ENCODE measurements at regions not wholly inside any gene's neighbourhood (a gene's known extent, or its start where the extent isn't known, plus 50 kb on each side); places are given as distances from the start of the nearest gene placed in this dataset.

DNA sequence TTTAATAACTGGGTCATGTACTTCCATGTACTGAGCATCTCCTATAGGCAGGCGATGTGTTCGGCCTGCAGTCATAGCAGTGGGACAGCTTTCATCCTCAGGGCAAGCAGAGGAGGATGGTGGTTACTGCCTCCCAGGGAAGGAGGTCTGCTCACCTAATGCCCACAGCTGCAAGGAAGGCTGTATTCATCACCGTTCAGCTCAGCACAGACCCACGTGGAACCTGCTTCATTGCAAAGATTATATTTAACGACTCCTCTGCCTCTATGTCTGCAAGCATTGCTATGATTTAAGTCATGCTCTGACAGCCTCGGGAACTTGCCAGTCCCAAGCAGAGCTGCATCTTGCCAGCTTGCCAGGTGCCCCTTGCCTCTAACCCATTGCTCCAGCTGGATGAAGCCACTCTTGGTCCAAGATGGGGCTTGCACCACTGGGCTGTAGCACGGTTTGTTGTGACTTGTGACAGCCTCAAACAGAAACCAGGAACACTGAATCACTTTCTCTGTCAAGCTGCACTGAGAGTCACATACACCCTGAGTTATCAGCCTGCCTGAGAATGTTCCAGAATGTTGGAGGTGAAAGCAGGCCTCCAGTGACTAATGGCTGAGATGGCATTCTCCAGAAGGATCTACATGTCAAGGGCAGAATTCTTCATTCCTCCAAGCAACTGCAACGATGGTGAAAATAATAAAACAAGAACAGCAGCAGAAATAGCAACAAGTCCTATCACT lies 651.1 kb upstream of the ID2 start:
- no peak for DNase-seq

DNA sequence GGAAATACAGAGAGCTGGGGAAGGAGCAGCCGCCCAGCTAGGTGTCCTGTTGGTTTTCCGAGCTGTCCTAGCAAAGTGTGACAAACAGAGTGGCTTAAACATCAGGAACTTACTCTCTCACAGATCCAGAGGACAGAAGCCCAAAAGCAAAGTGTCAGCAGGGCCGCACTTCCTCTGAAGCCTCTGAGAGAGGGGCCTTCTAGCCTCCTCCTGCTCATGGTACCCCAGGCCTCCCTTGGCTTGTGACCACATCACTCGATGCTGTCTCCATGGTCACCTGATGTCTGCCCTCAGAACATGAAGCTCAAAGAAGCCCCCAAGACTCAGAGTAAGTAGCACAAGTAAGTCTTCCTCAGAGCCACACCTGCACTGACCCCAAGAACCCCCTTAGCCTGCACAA lies 650.5 kb upstream of the ID2 start:
- DNase-seq = no peak

DNA sequence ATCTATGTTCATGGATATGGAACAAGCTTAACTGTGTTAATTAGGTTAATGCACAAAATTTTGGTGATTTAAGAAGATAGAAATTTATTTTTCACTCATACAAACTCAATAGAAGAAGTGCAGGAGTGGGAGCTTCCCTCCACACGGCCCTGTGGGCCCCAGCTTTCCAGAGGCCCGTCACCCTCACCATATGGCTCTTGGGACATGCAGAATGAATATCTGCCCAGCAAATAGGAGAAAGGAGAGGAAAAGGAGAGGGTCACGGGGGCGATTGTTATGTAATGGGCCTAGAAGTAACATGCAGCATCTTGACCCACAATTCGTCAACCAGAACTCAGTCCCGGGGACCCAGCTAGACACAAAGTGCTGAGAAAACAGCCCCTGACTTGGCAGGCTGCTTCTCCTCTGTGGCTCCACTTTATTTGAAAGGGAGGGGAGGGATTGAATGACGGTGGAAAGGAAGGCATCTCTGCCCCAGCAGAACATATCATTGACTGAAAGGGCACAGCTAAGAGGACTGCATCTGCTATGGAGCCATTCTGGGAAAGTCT lies 648.2 kb upstream of the ID2 start:
- DNase-seq = no peak

DNA sequence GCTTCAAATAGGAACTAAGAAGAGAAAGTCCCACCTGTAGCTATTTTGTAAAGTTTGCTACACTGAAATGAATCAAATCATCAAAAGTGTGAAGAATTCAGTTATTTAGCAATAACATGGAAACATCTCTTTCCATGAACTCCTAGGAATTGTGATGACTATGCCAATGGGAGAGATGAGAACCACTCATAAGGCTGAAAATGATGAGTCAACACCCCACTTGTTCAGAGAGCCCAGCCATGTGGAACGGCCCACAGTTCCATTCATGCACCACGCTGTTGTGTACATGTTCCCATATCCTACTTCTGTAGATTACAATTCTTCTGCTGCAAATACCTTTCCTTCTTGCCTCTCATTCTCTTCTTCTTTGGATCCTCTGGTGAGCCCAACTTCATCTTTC lies 645.5 kb upstream of the ID2 start:
- DNase-seq = no peak

DNA sequence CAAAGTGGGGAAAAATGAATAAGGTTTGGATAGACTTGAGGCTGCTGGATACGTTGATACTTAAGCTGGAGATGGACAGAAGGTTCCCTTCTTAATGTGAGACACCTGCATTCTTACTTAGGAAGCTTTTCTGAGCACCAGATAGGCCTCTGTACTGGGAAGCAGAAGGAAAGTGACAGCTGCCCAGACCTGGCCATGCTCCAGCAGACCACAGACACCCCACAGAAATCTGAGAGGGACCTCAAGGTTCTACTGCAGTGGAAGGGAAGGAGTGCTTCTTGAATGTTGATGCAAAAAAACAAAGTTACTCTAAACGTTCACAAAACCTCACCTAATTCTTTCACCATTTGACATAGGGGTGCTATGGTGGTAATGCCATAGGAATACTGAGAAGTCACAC lies 642.1 kb upstream of the ID2 start:
- DNase-seq = no peak

DNA sequence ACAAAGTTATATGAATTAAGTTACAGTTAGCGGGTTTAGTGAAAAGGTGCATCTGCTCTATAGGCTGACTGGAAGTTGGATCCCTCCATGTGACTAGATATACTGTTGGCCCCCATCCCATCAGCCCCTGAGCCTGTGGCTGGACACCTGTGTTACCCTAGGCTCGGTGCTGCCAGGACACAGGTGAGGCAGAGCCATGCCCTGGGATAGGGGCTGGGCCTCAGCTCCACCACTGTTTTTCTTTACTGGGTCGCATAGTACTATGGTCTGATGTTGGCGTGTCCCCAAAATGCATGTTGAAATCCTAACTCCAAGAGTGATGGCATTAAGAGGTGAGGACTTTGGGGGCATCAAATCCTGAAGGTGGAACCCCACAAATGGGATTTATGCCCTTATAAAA lies 638.6 kb upstream of the ID2 start:
- no peak for DNase-seq

DNA sequence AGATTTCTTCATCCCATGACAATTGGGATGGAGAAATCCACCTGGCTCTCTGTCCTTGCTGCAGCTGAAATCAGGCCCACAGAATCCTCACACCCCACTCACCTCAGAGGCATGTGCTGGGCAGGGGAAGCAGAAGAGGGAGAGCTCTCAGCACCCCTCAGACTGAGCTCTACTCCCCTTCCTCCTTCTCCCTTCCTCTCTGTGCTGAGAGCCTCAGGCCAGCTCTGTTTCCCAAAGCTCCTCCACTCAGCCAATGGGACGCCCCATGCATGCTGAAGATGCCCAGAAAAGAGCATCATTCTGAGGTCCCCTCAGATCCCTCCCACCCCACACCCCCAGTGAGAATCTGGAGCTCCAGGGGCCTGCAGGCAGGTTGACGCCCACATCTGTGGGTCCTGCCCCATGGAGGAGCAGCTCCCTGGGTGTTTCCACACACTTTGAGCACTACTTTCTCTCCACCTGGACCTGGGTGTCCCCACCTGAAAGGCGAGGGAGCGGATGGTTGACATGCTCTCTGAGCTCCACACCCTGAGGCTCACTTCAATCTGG lies 637.7 kb upstream of the ID2 start:
- no peak for DNase-seq

DNA sequence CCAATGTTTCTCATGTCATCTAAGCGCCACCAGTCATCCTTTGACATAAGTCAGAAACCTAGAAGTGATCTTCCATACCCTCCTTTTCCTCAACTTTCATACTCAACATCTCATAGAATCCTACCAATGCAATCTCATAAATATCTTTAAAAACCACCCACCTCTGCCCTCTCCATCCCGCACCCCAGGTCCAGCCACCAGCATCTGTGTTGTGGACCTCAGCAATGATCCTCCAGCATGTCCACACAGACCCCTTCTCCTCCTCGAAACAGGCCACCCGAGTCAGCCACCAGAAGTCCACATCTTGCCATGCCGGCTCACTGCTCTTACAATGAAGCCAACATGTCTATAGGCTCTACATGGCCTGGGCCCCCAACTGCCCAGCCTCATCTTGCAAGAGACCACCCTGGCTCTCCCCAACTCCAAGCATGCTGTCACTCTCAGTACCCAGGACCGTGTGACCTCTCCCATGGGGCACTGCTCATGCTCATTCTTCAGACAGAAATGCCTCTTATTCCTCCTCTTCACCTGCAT lies 636.7 kb upstream of the ID2 start:
- no peak for DNase-seq

DNA sequence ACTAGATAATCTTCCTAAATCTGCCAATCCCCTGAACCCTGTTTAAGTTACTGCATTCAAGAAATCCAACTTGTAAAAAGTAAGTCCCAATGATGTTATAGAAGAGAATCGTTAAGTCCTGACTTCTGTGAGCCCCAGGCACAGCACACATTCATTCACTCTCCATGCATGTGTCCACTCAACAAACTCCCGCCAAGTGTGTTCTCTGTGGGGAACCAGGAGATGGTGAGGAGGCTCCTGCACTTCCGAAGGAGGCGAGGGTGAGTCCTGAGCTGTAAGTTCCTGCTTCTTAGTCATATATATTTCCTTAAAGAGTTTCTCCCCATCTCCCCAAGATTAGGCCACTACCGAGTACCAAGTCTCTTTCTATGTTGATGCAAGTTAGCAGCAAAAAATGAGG lies 635.0 kb upstream of the ID2 start:
- no peak for DNase-seq

DNA sequence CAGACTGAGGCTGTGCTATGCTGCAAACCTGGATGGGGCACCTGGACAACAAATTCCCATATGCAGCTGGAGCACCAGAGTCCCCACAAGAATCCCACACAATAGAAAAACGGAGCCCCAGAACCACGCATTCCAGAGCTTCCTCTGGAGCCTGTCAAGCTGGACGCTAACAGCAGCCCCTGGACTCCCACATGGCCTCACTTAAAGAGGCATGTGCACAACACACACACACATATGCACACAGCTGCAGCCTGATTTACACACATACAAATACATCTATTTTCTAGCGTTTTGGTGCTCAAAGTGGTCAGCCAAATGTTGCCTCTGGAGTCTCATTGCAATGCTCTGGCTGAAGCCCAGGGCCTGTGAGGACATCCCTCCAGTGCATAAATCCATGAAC lies 632.7 kb upstream of the ID2 start:
- DNase-seq = no peak

DNA sequence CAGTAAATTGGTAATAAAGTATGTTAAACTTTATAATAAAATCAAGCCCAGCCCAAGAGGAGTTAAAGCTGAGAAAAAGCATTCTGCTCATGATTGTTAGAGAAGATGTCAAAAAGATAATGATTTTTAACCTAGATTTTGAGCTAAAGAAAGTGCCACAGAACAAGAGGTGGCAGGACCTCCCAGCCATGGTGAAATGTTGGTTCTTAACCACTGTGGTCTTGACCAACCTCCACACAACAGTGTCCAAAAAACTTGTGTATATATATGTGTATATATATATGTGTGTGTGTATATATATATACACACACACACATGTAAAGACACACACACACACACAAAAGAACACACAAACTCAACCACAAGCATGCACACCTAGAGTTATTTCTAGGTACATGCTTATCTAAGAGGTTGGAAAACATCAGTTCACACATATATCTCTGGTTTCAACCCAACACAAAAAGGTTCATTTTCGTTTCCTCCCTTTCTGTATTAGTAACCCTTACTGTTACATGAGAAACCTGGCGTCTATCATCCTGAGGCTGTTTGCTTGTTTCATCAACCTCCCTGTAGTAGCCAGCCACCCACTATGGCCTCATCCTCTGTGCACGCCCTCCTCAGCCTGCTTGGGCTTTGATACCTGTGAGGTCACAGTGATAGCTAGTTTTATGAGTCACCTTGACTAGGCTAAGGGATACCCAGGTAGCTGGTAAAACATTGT lies 631.8 kb upstream of the ID2 start:
- DNase-seq = no peak

DNA sequence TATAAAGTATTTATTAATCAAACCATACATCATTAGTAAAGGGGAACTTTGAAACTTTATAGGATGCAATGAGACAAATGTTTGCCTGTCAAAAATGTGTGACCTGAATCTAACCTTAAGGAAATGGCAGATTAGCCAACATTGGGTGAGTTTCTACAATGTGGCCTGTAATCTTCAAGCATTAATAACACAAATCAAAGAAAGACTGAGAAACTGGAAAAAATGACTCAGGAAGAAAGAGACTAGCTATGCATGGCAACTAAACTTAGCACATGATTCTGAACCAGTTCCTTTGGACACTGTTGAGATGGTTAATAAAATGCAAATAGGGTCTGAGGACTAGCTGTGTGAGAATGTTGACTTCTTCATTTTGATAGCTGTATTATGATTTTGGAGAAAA lies 628.6 kb upstream of the ID2 start:
- no peak for DNase-seq

DNA sequence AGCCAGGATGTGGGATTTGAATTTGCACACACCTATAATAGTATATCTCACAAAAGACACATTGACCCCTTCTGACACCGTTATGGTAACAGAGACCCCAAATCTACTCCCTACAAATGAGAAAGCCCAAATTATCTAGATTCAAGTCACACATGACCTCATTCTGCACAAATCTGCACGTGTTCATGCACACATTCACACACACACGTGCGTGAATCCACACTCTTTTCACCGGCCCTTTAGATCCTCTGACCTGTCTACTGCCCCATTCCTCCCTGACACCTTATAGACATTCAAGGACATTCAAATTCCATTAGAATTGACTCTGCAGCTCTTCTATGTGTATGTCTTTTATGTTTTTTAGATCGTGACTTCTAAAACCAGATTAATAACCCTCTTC lies 627.8 kb upstream of the ID2 start:
- no peak for DNase-seq

DNA sequence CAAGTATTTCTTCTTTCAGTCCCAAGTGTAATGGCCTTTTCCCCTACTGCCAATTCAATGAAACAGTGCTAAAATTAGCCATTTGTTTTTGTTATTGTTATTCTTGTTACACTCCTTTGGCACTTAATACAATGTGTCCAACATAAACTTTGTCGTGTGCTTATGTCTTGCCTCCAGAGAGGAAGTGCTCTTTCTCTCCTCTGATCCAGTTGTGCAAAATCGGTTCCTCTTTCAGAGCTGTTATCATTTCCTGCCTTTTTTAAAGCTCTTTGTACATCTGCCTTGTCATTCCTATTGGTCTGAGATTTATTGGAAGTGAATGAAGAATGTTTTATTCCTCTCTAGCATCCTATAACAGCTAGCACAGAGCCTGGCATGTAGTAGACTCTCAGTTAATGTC lies 623.2 kb upstream of the ID2 start:
- DNase-seq = no peak

DNA sequence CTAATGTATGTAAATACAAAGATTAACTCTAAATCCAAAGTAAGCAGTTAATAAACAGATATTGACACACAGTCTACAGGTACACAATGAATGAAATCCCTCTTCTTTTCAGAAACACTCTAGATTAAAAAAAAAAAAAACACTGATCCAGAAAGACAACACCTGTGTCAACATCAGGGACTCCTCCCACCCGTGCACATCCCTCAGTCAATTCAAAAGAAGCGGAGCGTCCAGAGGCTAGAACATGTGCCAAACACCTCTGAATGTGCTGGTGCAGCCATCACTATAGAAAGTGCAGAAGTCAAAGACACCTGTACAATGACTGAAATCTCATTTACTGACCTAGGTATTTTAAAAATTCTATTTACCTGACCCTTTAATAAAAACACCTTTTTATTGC lies 622.6 kb upstream of the ID2 start:
- peak; percentile 23 for DNase-seq

DNA sequence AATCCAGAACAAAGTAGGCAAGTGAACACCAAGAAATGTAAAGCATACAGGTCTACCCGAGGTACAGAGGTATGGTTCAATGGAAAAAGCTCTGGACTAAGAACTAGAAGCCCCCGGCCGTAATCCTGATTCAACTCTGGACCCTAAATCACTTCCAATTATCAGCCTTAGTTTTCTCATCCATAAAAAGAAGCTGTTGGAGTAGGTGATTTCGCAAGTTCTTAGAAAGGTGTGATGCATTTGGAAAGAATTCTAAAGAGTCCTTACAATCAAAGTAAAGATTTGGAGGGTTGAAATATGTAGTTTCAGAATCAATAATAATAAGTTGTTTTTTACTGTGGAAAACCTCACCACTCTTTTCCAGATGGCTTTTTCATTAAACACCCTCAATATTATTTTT lies 622.1 kb upstream of the ID2 start:
- DNase-seq = no peak

DNA sequence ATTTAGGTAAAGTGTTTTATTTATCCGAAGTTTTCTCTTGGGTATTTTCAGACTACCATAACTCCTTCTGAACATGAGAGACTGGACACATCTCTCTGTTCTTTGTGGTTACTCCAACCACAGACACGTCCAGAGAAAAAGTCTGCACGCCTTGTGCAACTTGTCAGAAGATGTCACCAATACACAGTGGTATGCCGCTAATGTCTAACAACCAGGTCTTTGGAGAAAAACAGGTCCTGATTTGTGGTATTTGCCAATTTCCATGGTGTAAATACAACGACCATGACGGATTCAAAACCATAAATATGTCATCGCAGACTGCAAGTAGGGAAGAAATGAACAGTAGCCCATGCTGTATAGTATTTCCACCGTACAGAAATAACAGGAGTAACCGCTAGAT lies 620.6 kb upstream of the ID2 start:
- DNase-seq = no peak

DNA sequence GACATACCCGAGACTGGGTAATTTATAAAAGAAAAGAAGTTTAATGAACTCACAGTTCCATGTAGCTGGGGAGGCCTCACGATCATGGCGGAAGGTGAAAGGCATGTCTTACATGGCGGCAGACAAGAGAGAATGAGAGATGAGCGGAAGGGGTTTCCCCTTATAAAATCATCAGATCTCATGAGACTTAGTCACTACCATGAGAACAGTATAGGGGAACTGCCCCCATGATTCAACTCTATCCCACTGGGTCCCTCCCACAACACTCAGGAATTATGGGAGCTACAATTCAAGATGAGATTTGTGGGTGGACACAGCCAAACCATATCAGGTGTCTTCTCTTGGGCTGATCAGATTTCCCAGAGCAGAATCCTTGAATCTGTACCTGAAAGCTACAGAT lies 617.3 kb upstream of the ID2 start:
- DNase-seq = no peak

DNA sequence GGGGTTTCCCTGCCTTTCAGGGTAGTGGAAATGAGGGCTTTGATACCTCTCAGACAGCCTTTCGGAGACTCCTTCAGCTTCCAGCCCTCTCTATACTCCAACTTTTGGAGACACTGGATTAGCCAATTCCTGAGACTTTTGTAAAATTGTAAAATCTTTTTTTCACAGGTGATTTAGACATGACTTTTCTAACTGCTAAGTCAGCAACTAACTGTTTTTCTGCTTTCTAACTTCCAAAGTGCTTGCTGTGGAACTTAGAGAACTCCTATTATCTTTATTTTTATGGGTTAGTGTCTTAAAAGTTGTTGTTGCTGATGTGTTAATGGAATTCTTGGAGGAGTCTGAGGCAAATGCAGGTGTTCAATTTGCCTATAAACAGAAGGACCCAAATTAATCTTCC lies 616.7 kb upstream of the ID2 start:
- DNase-seq = no peak

DNA sequence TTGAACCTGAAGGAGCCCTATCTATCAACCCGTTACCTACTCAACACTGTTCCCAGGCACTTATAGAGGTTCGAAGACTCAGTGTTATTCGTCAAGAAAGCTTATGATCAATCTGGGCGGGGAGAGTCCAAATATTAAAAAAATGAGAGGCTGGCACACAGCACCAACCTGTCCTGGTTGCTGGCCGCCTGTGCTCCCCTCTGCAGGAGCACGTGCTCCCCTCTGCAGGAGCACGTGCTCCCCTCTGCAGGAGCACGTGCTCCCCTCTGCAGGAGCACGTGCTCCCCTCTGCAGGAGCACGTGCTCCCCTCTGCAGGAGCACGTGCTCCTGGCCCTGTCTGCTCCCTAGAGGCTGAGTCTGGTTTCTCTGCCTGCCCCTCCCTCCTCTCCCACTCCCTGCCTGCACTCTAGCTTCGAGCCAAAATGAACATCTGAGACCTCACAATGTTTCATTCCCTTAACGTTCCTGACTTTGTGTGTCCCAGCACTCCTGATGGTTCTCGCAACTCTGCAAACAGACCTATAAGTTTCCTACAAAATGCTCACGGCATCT lies 614.0 kb upstream of the ID2 start:
- DNase-seq = no peak

DNA sequence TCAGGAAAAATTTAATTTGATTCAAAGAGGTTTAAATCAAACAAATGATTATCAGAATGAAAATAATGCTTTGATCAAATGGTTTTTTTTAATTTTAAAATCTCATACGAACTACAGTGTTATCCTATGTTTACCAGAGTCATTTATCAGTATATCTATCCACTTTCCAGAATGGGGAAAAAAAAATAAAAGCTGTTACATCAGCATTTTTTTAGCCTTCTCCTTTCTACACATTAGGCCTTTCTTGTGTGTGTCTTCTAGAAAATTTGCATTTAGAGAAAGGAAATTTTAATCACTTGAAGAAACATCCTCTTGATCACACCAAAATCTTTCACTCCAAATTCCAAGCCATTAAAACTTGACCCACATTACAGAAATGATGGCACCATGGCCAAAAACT lies 608.9 kb upstream of the ID2 start:
- DNase-seq = no peak

DNA sequence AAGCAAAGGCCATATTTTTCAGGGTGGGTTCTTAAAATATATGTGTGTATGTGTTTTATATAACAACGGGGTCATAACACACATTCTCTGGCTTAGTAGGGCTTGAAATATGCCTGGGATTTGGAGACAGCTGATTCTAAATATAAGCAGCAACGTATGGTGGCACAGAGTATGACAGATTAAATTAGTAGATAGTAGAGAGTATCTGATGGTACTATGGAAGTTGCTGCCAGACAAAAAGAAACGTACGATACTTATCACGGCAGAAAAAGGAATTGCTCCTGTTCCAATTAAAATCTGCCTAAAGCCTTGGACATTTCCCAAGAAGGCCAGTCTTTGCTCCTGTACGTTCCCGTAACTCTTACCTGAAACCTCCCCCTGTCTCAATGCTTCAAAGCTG lies 607.9 kb upstream of the ID2 start:
- DNase-seq = no peak

DNA sequence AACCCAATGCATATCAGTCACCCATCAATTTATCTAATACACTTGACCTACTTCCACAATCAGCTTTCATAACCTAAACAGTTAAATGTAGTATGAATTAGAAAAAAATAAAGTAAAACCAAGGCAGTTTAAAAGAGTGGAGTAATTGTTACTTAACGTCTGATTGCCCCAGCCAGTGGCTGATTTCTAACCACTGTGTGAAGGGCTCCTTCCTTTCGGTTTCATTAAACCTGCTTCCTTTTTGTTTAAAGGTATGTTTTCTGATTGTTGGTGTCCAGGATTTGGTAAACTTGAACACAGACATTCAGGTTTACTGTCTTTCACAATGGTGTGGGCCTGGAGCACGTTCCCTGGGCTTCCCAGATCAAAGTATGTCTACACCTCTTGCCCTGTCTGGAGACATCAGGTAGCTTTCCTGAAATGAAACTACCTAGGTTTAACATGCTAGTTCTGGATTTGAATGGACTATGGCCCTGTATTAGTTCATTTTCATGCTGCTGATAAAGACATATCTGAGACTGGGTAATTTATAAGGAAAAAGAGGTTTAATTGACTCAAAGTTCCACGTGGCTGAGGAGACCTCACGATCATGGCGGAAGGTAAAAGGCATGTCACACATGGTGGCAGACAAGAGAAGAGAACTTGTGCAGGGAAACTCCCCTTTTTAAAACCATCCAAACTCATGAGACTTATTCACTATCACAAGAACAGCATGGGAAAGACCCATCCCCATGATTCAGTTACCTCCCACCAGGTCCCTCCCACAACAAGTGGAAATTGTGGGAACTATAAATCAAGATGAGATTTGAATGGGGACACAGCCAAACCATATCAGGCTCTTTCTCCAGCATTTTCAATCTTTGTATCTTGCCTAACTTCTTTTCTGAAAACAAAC lies 605.2 kb upstream of the ID2 start:
- DNase-seq = no peak

All from NCI-H1436 (cell line).